Tongue (tissue), 1 donor: ENCODE measurements at regions not wholly inside any gene's neighbourhood (a gene's known extent, or its start where the extent isn't known, plus 50 kb on each side); places are given as distances from the start of the nearest gene placed in this dataset.

Source experiments
- DNase-seq: peaks from one replicate; pipeline ENCODE4 v3.0.0-alpha.2; 2015

DNA sequence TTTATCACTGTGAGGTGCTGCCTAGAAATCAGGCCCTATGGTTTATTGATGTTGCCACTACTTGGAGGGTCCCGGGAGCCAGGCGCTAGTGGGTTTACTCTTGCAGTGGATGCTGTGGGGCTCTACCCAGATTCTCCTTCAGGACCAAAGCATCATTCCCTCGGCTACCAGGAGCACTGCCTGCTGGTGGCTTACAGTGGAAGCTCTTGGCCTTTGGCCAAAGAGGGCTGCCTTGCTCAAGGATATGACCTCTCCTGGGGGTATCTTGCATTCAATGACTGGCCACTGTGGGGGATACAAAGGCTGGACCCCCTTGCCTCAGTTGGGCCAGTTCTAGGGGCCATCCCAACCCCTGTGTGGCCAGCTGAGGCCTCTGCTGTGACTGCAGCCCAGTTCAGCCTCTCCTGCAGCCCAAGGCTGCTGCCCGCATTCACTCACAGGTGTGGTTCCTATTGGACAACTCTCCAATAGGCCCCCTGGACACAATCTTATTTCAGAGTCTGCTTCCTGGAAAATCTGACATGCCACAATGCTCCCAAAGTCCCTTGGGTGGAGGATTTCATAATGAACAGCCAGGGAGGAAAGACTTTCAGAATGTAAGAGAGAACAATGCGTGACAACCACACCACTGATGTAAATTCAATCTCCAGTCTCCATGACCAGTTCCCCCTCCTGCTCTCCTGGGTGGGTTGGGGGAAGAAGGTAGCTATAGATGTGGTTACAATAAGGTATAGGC lies 196.3 kb downstream of the SNX10 start:
- DNase-seq, result no peak

DNA sequence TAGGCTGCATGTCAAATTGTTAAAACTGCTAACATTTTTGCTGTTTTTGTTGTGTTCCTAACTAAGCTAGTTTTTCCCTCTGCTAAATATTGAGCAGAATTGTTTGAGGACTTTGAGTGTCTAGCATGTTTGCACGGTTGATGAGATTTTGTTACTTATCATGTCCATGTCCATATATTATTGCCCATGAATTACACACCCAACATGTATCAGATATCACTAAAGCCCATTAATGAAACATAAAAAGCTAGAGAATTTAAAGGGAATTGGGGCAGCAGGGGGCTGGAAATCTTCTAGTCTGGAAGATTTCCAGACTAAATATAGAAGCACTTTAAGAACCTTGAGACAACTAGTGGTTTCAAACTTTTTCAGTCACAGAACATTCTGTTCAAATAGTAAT lies 197.7 kb downstream of the SNX10 start:
- DNase-seq, result peak; percentile 19

DNA sequence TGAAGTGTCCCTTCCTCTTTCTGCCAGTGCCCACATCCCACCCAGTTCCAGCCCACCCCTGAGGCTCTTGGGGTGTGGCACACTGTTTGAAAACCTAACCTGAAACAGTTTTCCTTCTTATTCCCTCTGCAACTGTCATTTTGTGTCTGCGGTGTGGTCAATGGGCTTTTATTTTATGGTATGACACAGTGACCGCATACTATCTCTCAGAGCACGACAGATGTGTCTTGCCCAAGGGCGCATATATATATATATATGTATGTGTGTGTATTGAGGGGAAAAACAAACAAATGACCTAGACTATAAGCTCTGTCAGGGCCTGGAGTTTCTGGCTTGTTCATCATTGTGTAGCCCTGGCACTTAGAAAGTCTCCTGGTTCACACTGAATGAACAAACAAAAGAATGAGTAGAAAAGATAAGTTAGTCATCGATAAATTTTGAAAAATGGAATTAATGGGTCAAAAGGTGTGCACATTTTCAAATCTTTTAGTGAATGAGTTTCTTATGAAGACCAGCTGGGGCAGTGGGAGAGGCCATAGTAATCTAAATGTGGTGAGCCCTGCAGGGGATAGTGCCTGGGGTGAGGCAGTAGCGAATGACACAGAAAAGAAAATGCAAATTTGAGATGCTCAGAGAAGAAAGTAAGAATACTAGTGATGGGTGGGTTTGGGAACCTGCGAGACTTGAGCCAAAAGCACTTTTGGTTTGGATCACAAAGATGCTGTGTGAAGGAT lies 198.4 kb downstream of the SNX10 start:
- no peak for DNase-seq

DNA sequence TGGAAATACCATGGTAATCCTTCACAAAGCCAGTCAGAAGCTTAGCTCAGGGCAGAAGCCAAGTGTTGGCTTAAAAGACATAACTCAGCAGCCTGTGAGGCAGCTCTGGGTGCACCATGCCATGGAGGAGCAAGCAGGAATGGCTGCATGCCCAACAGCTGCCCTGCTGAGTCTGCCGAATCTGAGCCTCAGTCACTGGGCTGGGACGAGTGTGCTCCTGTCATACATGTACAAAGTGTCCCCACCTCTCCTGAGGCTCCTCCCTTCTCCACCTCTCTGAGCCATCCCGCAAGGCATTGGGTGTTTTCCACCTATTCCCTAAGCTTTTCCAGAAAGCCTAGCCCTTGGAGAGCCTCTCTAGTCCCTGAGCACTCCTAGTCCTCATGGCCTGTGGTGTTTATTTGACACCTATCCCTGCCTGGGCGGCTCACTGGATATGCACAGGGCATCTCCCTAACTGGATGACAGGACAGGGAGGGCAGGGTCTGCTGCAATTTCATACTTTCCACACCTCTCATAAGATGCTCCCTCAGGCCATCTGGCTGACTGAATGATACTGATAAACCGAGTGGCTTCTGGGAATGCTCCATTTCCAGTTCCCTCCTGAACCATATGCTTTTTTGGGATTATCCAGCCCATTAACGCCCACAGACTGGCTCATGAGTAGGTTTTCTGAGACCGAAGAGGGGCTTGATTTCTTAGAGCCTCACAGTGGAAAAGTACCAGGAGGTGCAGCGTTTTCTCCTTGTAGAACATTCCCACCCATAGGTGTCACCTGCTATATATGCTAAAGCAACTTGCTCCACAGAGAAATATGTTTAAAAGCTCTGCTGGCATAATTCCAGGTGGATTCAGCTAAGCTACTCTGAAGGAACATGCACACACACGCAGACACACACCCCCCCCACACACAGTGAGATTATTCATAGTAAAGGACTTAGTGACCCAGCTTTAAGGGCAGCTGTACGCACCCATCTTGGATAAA lies 199.3 kb downstream of the SNX10 start:
- peak; percentile 94 for DNase-seq

DNA sequence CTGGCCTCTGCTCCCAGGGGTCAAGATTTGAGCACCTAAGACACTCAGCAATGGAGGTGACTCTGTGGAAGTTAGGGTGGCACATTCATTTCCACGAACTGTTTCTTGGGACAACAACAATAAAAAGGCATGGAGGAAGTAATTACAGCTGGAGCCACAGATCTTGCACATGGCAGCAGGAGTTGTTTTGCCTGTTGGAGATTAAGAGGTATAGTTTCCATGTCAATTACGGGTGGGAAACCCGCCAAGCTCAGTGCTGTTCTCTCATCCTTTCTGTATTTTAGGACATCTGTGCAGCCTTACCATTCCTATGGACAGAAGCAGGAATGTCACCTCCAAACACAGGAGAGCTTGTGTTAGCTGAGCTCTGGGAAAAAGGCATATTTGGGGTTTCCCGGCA lies 201.2 kb downstream of the SNX10 start:
- peak; percentile 44 for DNase-seq

DNA sequence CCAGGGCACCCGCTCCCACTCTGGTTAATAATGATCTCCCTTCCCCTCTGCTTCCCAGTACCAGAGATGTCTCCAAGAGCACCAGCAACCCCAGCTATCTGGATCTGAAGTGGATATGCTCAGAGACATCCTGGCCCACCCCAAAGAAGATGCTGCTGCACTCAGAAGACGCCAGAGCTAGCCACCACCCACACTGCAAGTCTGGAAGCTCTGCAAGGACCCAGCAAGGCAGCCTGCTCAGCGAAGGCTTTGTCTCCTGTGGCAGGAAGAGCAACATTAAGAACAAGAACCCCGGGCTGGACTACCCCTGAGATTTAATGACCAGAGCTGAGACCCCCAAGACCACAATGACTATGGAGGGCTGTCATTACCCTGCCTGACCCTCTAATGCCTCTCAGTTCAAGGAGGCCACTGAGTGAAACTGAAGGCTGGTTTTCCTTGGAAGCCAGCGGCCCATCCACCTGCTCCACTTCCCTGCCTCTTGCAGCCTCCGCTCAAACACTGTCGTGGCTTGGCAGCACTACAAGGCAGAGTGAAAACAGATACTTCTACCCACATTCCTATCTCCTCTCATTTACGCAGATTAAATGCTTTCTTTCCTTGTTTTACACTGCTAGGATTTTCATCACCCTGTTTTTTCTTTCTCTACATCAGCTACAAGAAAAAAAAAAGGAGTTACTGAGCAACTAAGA lies 202.2 kb downstream of the SNX10 start:
- DNase-seq, result peak; percentile 43

DNA sequence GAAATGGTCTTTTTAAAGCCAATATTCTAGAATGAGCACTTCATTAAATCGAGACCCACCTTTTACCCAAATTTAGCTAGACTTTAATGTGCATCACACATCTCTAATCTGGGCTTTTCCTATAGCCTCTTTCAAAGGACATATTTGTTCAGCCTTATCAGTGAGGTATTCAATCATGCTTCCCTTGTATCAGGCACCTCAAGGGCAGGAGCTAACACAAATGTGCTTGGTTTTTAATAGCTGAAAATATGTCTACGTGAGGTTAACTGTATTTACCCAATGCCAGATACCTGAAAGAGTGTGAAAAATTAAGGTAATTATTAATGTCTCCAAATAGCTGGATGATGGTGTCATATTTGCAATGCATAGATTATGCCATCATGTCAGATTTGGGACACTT lies 203.9 kb downstream of the SNX10 start:
- DNase-seq, result no peak

DNA sequence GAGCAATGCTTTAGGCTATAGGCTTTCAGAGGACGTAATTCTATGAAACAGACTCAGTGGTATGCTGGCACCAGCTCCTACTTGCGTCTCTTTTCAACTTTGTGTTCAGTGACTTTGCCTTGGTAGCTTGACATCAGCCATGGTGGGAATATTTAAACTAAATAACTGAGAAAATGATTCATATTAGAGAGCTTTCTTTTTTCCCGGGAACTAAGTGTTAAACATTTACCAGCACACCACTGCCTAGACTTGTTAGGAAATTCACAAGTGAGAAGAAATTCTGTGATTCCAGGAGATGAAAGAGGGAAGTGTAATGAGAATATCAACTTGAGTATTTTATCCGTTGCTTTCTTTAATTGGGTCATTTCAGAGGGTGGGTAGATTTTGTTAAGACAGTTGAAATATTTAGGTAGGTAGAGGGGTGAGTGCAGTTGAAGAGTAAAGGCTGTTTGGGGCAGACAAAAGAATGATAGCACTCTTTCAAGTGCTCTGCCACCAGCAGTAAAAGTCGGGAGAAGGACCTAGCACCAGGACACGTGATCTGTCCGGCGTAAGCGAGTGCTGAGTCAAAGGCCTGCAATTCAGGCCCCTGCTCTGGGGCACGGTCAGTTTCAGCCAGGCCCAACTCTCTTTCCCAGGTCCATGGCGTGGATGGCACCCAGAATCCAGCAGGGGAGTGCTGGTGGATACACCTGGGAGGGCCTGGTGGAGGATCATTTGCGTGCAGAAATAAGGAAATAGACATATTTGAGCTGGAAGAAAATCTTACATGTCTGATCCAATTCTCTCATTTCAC lies 206.3 kb downstream of the SNX10 start:
- no peak for DNase-seq

DNA sequence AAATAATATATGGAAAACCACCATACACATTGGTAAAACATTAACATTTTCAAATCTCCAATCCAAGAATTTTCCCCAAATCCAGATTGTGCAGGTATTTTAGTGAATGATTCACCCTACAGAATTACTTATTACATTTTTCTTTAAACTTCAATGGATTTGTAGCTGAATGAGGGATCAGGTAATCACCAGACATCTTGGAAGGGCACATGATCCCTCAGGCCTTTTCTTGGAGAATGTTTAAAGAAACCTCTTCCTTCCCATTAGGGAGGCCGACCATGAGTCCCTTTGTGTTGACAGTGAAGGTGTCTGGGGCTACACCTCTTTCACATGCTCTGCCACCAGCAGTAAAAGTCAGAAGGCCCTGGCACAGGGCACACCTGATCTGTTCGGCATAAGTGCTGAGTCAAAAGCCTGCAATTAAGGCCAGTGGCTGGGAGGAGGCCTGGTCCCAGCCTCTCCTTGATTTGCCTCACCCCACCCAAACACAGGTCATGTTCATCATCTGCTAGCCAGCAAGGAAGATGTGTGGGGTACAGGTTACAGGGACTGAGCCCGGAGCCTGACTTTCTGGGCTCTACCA lies 207.7 kb downstream of the SNX10 start:
- no peak for DNase-seq

DNA sequence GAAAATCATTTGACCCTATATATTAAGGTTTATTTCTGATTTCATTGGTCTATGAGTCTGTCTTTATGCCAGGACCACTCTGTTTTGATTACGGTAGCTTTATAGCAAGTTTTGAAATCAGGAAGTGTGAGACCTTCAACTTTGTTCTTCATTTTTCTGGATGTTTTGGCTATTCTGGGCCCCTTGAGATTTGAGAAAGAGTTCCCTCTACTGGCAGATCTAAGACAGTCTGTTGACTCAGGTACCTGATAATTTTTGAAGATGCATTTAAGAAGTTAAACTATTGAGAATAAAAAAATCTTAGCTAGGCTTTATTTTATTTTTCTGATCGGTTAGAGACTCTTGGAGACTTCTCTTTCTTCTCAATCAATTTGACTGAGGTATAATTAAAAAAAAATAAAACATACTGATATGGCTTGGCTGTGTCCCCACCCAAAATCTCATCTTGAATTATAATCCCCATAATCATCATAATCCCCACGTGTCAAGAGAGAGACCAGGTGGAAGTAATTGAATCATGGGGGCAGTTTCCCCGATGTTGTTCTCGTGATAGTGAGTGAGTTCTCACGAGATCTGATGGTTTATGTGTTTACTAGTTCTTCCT lies 209.2 kb downstream of the SNX10 start:
- no peak for DNase-seq

DNA sequence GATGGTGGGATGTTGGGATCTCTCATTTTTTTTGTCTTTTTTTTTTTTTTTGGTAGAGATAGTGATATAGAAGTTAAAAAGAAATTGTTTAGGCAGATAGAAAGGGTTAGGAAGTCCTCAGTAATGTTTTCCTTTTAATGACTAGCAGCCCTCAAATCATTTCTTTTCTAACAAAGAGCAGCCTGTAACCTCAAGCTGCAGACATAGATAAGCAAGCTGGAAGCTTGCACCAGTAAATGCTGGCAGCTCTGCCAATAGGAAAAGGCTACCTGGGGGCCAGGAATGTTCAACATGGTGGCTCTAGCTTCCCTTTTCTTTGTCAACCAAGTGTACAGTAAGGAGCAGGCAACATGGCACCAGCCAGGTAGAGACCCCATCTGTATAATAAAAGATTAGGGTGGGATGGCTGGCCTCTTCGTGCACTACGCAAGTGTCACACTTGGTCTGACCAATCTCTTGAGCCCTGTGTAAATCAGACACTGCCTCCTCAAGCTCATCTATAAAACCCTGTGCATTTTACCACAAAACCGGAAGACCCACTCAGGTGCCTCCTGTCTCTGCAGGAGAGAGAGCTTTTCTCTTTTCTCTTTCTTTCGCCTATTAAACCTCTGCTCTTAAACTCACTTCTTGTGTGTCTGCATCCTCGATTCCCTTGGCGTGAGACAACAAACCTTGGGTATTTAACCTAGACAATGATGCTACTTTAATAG lies 212.9 kb downstream of the SNX10 start:
- DNase-seq, result no peak

DNA sequence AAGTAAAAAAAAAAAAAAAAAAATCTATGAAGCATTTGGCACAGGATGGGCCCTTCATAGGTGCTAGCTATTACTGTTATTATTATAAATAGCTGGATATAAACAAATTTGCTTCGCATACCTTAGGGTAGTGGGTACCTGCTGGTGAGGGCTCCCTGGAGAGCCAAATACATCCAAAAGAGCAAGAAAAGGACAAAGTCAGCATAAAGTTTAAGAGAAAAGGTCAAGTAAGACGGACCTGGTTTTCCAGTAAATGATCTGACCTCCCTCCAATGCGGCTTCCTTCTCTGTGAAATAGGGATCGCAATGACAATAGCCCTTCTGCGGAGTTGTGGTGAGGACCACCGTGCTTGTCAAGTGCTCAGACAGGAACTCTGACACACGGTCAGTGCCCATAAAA lies 214.5 kb downstream of the SNX10 start:
- DNase-seq, result no peak

DNA sequence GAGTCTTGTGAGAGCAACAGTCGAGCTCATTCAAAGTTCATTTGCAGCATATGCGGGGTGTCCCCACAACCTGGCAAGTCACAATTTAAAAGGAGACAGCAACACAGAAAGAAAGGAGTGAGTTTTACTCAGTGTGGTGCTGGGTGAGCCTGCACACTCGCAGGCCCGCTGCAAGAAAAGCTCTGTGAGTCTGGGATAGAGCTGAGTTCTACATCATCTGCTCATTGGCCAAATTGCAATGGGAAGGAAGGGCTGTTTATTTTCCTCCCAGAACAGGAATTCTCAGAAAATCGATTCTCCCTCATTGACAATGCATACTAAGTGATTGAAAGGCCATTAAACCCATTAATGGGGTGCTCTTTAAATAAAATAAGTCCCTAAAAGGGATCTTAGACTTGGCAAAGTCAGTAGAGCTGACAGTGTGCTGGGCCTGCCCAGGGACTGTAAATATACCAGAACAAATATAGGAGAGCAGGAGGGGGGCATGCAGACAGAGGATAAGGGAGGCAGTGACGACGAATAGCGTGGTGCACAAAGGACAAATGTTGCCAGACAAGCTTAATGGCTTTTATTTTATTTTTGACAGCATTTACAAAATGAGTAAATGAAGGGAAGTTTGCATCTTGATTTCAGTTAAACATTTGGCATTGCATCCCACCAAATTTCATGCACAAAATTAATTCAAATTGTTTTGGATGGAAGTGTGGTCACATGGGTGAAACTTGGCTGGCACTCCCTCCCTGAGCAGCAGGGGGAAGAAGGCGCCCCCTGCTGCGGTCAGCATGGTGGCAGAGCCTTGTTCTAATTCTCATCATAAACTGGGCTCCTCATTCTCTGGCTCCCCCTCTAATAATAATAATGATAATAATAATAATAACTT lies 215.7 kb downstream of the SNX10 start:
- DNase-seq, result peak; percentile 44

DNA sequence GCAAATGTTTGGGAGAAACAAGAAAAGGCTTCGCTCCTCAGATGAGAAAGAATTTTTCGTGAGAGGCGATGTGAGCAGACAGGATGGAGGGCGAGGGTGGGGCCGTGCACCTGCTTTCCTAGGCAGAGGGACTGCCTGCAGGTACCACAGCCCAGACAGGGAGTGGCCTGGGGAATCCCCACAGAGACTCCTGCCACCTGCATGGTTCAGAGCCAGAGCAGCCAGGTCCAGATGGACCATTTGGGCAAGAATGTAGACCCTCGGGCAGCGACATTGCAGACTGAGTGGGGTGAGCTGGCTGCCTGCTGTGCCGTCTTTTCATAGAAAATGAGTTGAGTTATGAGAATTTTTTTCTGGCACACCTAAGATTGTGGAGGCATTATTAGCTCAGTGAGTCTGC lies 216.8 kb downstream of the SNX10 start:
- DNase-seq, result no peak

DNA sequence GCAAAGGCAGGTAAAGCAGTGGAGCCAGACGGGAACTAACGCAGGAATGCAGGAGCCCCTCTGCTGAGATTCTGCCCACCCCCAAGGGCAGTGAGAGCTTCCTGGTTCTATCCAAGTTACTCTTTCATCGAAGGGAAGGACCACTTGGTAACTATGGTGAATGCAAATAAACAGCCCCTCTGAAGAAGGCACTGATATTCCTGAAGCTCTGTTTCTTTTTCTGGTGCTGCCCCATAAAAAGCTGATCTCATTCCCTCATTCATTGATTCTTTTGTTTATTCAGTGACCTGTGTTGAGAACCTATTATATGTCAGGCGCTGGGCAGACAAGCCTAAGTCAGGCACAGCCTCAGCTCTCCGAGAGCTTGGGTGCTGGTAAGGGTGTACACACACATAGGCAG lies 217.3 kb downstream of the SNX10 start:
- no peak for DNase-seq

DNA sequence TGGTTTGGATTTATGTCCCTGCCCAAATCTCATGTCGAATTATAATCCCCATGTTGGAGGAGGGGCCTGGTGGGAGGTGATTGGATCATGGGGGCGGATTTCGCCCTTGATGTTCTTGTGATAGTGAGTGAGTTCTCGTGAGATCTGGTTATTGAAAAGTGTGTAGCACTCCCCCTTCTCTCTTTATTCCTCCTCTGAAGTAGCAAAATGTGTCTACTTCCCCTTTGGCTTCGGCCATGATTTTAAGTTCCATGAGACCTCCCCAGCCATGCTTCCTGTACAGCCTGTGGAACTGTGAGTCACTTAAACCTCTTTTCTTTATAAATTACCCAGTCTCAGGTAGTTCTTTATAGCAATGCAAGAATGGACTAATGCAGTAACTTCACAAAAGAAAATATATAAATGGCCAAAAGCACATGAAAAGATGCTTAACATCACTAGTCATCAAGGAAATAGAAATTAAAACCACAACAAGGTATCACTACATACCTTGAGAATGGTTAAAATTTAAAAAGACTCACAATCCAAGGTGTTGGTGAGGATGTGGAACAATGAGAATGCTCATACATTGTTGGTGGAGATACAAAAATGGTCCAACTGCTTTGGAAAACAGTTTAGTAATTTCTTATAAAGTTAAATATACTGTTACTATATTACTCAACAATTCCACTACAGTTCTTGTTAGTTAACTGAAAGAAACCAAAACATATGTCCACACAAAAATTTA lies 218.7 kb downstream of the SNX10 start:
- no peak for DNase-seq

DNA sequence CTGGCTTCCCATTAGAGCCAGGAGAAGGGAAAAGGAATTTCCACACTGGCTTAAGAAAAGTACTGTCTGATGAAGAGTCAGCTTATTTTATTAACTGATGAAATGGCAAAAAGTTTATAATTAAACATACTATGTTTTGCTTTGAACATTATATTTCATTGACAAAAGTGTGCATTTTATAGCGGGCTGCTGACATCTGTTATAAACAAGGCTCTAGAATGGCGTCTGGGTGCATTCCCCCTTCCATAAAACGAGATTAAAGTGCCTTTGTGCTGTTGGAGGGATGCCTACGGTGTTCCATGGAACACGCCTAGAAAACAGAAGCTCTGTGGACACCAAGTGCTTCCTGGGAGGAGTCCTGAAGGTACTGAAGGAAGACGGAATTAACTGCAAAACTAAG lies 220.2 kb downstream of the SNX10 start:
- no peak for DNase-seq

DNA sequence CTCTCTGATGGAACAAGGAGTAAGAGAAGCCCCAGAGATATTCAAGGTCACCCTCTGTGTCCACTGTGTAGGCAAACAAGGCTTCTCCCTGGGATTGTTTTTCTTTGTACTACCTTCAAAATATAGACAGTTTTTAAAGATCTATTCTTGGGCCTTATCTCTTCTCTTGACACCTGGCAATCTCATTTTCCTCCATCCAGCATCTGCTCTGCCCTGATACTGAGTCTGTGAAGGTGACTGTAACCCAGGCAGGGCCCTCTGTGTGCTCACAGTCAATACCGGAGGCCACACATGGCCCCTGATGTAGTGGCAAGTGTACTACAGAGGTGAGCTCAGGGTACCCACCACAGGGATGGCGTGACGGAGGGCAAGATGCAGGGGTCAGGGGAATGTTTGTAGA lies 221.1 kb downstream of the SNX10 start:
- no peak for DNase-seq
